Endothelial cell of umbilical vein (primary cell): ENCODE measurements at regions not wholly inside any gene's neighbourhood (a gene's known extent, or its start where the extent isn't known, plus 50 kb on each side); places are given as distances from the start of the nearest gene placed in this dataset.

Experiments used
- BruUV-seq: library from RNA; stranded (reverse); fragments of 400-500 nt; replicated peaks from 2 replicates; lab custom pipeline; 2021; lab: Mats Ljungman, UMichigan
- CTCF ChIA-PET: fragments of 300-600, 350-600 bp; sonication (Branson Sonifier 250); formaldehyde crosslinking; loops from one replicate; lab custom pipeline; 2021; ENCODE audit warnings: antibody characterized with exemption, inconsistent platforms; lab: Charles Lee
- POLR2A ChIA-PET: fragments of 300-600, 350-600 bp; sonication (Branson Sonifier 250); formaldehyde crosslinking; loops from one replicate; lab custom pipeline; 2021; ENCODE audit warnings: antibody characterized with exemption, inconsistent platforms; lab: Charles Lee
- DNase-seq: peaks from one replicate; pipeline ENCODE4 v3.0.0-alpha.2; 2011; ENCODE audit warnings: low read depth, low spot score
- FAIRE-seq: peaks from 2 replicates; lab custom pipeline; 2011; peaks lifted over from hg19 to GRCh38; lab: Jason Lieb, UNC
- H2AFZ ChIP-seq: 2 replicates; pipeline ENCODE4 v1.6.0; 2012; ENCODE audit warnings: low read depth, low read length, control low read depth, inconsistent platforms
- H3K27ac ChIP-seq: 2 replicates; pipeline ENCODE4 v1.5.1; 2011; ENCODE audit warnings: low read depth, mild to moderate bottlenecking, control low read depth, low read length, moderate library complexity; ENCODE audit not compliant: insufficient read depth
- H3K27me3 ChIP-seq, 2 experiments: 2 replicates each; pipeline versions ENCODE4 v1.6.0 to v1.6.1; 2011; ENCODE audit warnings: low read length in 2 of 2, mixed read lengths in 1 of 2; ENCODE audit not compliant: control insufficient read depth in 2 of 2, insufficient read depth in 2 of 2
- H3K36me3 ChIP-seq, 2 experiments: 2 replicates in 1 of 2; 3 replicates in 1 of 2; pipeline ENCODE4 v1.5.1; 2011; ENCODE audit warnings: low read length in 2 of 2, mild to moderate bottlenecking in 1 of 2, moderate library complexity in 1 of 2; ENCODE audit not compliant: control insufficient read depth in 2 of 2, insufficient read depth in 2 of 2; ENCODE audit errors: extremely low read depth in 1 of 2
- H3K4me1 ChIP-seq: 3 replicates; pipeline ENCODE4 v1.5.1; 2011; ENCODE audit warnings: mild to moderate bottlenecking, low read length; ENCODE audit not compliant: control insufficient read depth, insufficient read depth; ENCODE audit errors: extremely low read depth
- H3K4me2 ChIP-seq: 2 replicates; pipeline ENCODE4 v1.6.1; 2011; ENCODE audit warnings: low read length, control low read depth, mixed read lengths; ENCODE audit not compliant: insufficient read depth
- H3K4me3 ChIP-seq, 3 experiments: fragments of 200-600 bp in 1 of 3; sonication (generic), shearing (Covaris generic) in 1 of 3; replicated peaks in 1 of 3; 2 replicates each; pipeline ENCODE4 v1.5.1; 2011 to 2016; ENCODE audit warnings: control low read depth in 3 of 3, low read length in 3 of 3, mild to moderate bottlenecking in 2 of 3, inconsistent platforms in 1 of 3, low read depth in 1 of 3, moderate library complexity in 1 of 3; ENCODE audit not compliant: insufficient read depth in 1 of 3
- H3K79me2 ChIP-seq: 2 replicates; pipeline ENCODE4 v1.6.0; 2012; ENCODE audit warnings: low read length, inconsistent platforms; ENCODE audit not compliant: control insufficient read depth, insufficient read depth
- H3K9ac ChIP-seq: replicated peaks from 2 replicates; pipeline ENCODE3; 2011; ENCODE audit warnings: low read length, control low read depth; ENCODE audit not compliant: insufficient read depth; ENCODE audit errors: extremely low read depth
- H3K9me1 ChIP-seq: replicated peaks from 3 replicates; pipeline ENCODE4 v1.6.0; 2011; ENCODE audit warnings: mild to moderate bottlenecking, low read length; ENCODE audit not compliant: control insufficient read depth, insufficient read depth; ENCODE audit errors: extremely low read depth
- H3K9me3 ChIP-seq: replicated peaks from 2 replicates; pipeline ENCODE4 v1.5.1; 2012; ENCODE audit warnings: low read length, inconsistent platforms; ENCODE audit not compliant: control insufficient read depth, insufficient read depth
- H4K20me1 ChIP-seq: replicated peaks from 2 replicates; pipeline ENCODE3; 2011; ENCODE audit warnings: mild to moderate bottlenecking, low read length; ENCODE audit not compliant: control insufficient read depth, insufficient read depth; ENCODE audit errors: extremely low read depth
- EZH2 ChIP-seq: IDR thresholded peaks from 2 replicates; pipeline ENCODE4 v1.6.1; 2012; ENCODE audit warnings: borderline replicate concordance, low read depth, mild to moderate bottlenecking, moderate library complexity, low read length, inconsistent platforms; ENCODE audit not compliant: severe bottlenecking
- FOS ChIP-seq: IDR thresholded peaks from 2 replicates; pipeline ENCODE4 v1.6.1; 2011; ENCODE audit warnings: mild to moderate bottlenecking, low read length, moderate library complexity, borderline replicate concordance; ENCODE audit not compliant: insufficient read depth
- GATA2 ChIP-seq: IDR thresholded peaks from 2 replicates; pipeline ENCODE4 v1.7.0; 2011; ENCODE audit warnings: low read depth, mild to moderate bottlenecking, moderate library complexity, mixed read lengths, low read length; ENCODE audit not compliant: insufficient read length, insufficient read depth
- JUN ChIP-seq: IDR thresholded peaks from 2 replicates; pipeline ENCODE4 v1.6.1; 2011; ENCODE audit warnings: borderline replicate concordance, low read depth; ENCODE audit not compliant: insufficient read length, insufficient read depth
- MYC ChIP-seq: IDR thresholded peaks from one replicate; pipeline ENCODE4 v1.6.1; 2011; ENCODE audit warnings: mild to moderate bottlenecking, low read depth, low read length
- POLR2A ChIP-seq: IDR thresholded peaks from 2 replicates; pipeline ENCODE4 v1.6.1; 2012; ENCODE audit warnings: low read depth, mild to moderate bottlenecking, control low read depth, low read length
- POLR2AphosphoS5 ChIP-seq: IDR thresholded peaks from 2 replicates; pipeline ENCODE4 v1.6.1; 2012; ENCODE audit warnings: low read depth, mild to moderate bottlenecking, control low read depth, low read length, moderate library complexity; ENCODE audit not compliant: insufficient read depth
- dilution Hi-C: fragments of 300-500 bp; cut with MboI; formaldehyde crosslinking; loops from one replicate; pipeline ENCODE4 v1.15.0; 2019; ENCODE audit warnings: low sequenced_read_pairs; ENCODE audit not compliant: extremely low pct_ligation_motif_present
- intact Hi-C: fragments of 100-400 bp; cut with micrococcal nuclease; formaldehyde crosslinking; loops from one replicate; pipeline ENCODE4 v1.10.0; 2022
- TF ChIP-seq, protein P1 (sequence below): IDR thresholded peaks from 2 replicates; pipeline ENCODE4 v1.6.1; 2011; ENCODE audit not compliant: insufficient read depth, insufficient read length
- TF ChIP-seq, protein P2 (sequence below), 2 donors: IDR thresholded peaks; 1 replicate in 1 of 2; 2 replicates in 1 of 2; pipeline ENCODE4 v1.5.1; 2011; ENCODE audit warnings: low read length in 2 of 2, mild to moderate bottlenecking in 2 of 2, moderate library complexity in 2 of 2, control low read depth in 1 of 2, inconsistent platforms in 1 of 2, low read depth in 1 of 2; ENCODE audit not compliant: insufficient read depth in 1 of 2; ENCODE audit errors: extremely low read depth in 1 of 2

DNA sequence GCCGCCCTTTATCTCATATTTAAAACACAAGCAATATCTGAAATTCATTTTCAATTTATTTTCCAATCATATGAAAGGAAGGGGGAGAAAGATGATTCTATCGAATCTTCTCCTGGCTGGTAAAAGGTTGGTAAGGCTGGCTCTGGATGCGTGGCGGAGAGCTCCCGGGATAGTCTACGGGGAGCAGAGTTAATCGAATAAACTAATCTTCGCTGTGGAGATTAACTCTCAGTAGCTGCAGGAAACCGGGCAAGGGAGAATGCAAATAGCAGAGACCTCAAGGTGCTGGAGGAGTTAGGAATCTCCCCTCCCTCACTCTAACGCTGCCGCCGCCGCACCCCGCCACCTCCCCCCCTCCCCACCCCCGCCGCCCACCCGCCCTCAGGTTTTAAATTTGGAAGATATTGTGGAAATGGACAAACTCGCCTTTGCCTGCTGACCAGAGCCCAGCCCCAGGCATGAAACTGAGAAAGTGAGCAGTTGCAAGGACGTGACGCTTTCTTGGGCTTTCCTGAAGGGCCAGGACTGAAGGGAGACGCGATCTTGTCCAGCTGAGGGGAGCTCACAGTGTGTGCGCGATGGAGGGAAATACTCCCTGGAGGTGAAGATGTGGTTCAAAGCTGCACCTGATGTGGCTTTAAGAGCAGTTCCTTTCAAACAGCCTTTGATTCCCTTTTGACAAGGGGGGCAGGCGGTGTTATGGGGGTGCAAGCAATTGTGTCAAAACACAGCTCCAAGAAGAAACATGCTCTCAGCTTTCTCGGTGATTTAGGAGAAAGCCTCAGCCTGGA is 308.2 kb upstream of the IRX3 start:
- Histone ChIP-seq H3K4me3 (no peak overlapping the region), H3K4me1 (no peaks in the 10 kb centered on the region), H2AFZ (no peak overlapping the region), H4K20me1 (no peaks in the 10 kb centered on the region), H3K27me3 (no peaks in the 10 kb centered on the region), H3K9me1 (no peaks in the 10 kb centered on the region), H3K9ac (no peak overlapping the region), H3K4me2 (no peak overlapping the region), H3K27ac (no peak overlapping the region), H3K36me3 (no peaks in the 10 kb centered on the region), H3K79me2 (no peaks in the 10 kb centered on the region), H3K9me3 (no peaks in the 10 kb centered on the region)
- ChIA-PET CTCF (no interaction called here), POLR2A (no interaction called here)
- intact Hi-C loops (no loop called here), dilution Hi-C loops (no loop called here)
- no peak for TF ChIP-seq JUN
- no peak for TF ChIP-seq EZH2
- TF ChIP-seq, protein P1, sequence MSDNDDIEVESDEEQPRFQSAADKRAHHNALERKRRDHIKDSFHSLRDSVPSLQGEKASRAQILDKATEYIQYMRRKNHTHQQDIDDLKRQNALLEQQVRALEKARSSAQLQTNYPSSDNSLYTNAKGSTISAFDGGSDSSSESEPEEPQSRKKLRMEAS, result no peak
- TF ChIP-seq POLR2A, result no peak
- no peak for TF ChIP-seq MYC
- TF ChIP-seq, protein P2, sequence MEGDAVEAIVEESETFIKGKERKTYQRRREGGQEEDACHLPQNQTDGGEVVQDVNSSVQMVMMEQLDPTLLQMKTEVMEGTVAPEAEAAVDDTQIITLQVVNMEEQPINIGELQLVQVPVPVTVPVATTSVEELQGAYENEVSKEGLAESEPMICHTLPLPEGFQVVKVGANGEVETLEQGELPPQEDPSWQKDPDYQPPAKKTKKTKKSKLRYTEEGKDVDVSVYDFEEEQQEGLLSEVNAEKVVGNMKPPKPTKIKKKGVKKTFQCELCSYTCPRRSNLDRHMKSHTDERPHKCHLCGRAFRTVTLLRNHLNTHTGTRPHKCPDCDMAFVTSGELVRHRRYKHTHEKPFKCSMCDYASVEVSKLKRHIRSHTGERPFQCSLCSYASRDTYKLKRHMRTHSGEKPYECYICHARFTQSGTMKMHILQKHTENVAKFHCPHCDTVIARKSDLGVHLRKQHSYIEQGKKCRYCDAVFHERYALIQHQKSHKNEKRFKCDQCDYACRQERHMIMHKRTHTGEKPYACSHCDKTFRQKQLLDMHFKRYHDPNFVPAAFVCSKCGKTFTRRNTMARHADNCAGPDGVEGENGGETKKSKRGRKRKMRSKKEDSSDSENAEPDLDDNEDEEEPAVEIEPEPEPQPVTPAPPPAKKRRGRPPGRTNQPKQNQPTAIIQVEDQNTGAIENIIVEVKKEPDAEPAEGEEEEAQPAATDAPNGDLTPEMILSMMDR (IDR thresholded peaks at IDR 0.05; ENCODE audit: extremely low read depth in 1 of 2, insufficient read depth in 1 of 2, low read depth in 1 of 2, low read length in 2 of 2), result no peak
- no peak for TF ChIP-seq FOS
- no peak for TF ChIP-seq POLR2AphosphoS5
- TF ChIP-seq GATA2, result no peak
- BruUV-seq, result no TSS peak
- no peak for FAIRE-seq
- DNase-seq, result no peak
